ENCODE measurements at regions not wholly inside any gene's neighbourhood (a gene's known extent, or its start where the extent isn't known, plus 50 kb on each side); places are given as distances from the start of the nearest gene placed in this dataset.

- no peak for TF ChIP-seq CTCF (IDR thresholded peaks at IDR 0.05 in 2 of 3, conservative IDR thresholded peaks at IDR 0.05 in 1 of 3; ENCODE audit: borderline replicate concordance in 1 of 3, insufficient read depth in 1 of 3, low read depth in 2 of 3, low read length in 2 of 3)
- TF ChIP-seq POLR2A (IDR thresholded peaks at IDR 0.05; ENCODE audit: borderline replicate concordance, extremely low read depth, insufficient read depth, insufficient read length) = no peak
- TF ChIP-seq EZH2phosphoT487 (IDR thresholded peaks at IDR 0.05; ENCODE audit: borderline replicate concordance) = no peak
- TF ChIP-seq, protein P1, sequence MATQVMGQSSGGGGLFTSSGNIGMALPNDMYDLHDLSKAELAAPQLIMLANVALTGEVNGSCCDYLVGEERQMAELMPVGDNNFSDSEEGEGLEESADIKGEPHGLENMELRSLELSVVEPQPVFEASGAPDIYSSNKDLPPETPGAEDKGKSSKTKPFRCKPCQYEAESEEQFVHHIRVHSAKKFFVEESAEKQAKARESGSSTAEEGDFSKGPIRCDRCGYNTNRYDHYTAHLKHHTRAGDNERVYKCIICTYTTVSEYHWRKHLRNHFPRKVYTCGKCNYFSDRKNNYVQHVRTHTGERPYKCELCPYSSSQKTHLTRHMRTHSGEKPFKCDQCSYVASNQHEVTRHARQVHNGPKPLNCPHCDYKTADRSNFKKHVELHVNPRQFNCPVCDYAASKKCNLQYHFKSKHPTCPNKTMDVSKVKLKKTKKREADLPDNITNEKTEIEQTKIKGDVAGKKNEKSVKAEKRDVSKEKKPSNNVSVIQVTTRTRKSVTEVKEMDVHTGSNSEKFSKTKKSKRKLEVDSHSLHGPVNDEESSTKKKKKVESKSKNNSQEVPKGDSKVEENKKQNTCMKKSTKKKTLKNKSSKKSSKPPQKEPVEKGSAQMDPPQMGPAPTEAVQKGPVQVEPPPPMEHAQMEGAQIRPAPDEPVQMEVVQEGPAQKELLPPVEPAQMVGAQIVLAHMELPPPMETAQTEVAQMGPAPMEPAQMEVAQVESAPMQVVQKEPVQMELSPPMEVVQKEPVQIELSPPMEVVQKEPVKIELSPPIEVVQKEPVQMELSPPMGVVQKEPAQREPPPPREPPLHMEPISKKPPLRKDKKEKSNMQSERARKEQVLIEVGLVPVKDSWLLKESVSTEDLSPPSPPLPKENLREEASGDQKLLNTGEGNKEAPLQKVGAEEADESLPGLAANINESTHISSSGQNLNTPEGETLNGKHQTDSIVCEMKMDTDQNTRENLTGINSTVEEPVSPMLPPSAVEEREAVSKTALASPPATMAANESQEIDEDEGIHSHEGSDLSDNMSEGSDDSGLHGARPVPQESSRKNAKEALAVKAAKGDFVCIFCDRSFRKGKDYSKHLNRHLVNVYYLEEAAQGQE (IDR thresholded peaks at IDR 0.05; ENCODE audit: low read depth) = no peak
- no peak for TF ChIP-seq POLR2AphosphoS5 (IDR thresholded peaks at IDR 0.05; ENCODE audit: low read depth, low read length)
- TF ChIP-seq EZH2 (IDR thresholded peaks at IDR 0.05) = no peak
- no peak for TF ChIP-seq MAX (IDR thresholded peaks at IDR 0.05)
- TF ChIP-seq TCF7L2 (IDR thresholded peaks at IDR 0.05; ENCODE audit: borderline replicate concordance, extremely low read depth, insufficient read depth, insufficient read length) = no peak
- TF ChIP-seq ZNF274 (IDR thresholded peaks at IDR 0.05; ENCODE audit: low read depth, low read length) = no peak
- no peak for TF ChIP-seq ATF3 (IDR thresholded peaks at IDR 0.05)
- TF ChIP-seq SRF (IDR thresholded peaks at IDR 0.05; ENCODE audit: low read depth) = no peak
These were observed 353.7 kb downstream of the INSC start for GRCh38 chr11:15468466-15468865.

All from HCT116 (cell line).